Ectodermal cell (in vitro differentiated cells): ENCODE measurements at regions not wholly inside any gene's neighbourhood (a gene's known extent, or its start where the extent isn't known, plus 50 kb on each side); places are given as distances from the start of the nearest gene placed in this dataset.
"Not testable (repeated sequence)": the region's sequence is repeated elsewhere in the genome, so short reads cannot be mapped to it uniquely, and the experiment has no call there.

Experiments
- H3K27ac ChIP-seq: 2 replicates; pipeline ENCODE4 v1.7.0; 2013; ENCODE audit warnings: mild to moderate bottlenecking, low read depth, low read length; ENCODE audit not compliant: insufficient read depth, poor library complexity, severe bottlenecking
- H3K27me3 ChIP-seq: 2 replicates; pipeline ENCODE4 v1.7.0; 2013; ENCODE audit warnings: mild to moderate bottlenecking, low read length; ENCODE audit not compliant: insufficient read depth, control insufficient read depth, poor library complexity, severe bottlenecking
- H3K36me3 ChIP-seq: one replicate; pipeline ENCODE4 v1.7.0; 2013; ENCODE audit warnings: low read length; ENCODE audit not compliant: control insufficient read depth, insufficient read depth
- H3K4me1 ChIP-seq: one replicate; pipeline ENCODE4 v1.7.0; 2013; ENCODE audit warnings: low read length; ENCODE audit not compliant: control insufficient read depth, insufficient read depth
- H3K4me3 ChIP-seq: 2 replicates; pipeline ENCODE4 v1.7.0; 2013; ENCODE audit warnings: low read depth, low read length, control low read depth; ENCODE audit not compliant: insufficient read depth
- H3K9me3 ChIP-seq: 2 replicates; pipeline ENCODE4 v1.7.0; 2013; ENCODE audit warnings: mild to moderate bottlenecking, low read length, moderate library complexity; ENCODE audit not compliant: control insufficient read depth
- WGBS, 2 experiments: methylation state at CpG; one replicate each; pipeline ENCODE4 v1.1.7; 2013; ENCODE audit warnings: missing lambda C conversion rate in 2 of 2; 5-methylcytosine and 5-hydroxymethylcytosine counted together

- not testable (repeated sequence) for H3K27ac ChIP-seq, H3K4me3 ChIP-seq, H3K4me1 ChIP-seq, H3K27me3 ChIP-seq, H3K9me3 ChIP-seq, H3K36me3 ChIP-seq
- 100% methylated on average over 3 of the region's 4 CpGs; no CpG with 5 or more reads in 1 of the 2 experiments for WGBS, 2 experiments
Observed at GRCh38 chr21:27908816-27909215, 941.9 kb upstream of the ADAMTS5 start.

GRCh38 chr21:27902904-27903303 lies 936.0 kb upstream of the ADAMTS5 start:
- H3K27ac ChIP-seq, H3K4me1 ChIP-seq, H3K27me3 ChIP-seq, H3K36me3 ChIP-seq, H3K4me3 ChIP-seq, H3K9me3 ChIP-seq: not testable (repeated sequence)
- 90% methylated on average over 2 of the region's 2 CpGs; no CpG with 5 or more reads in 1 of the 2 experiments for WGBS, 2 experiments

- 100% methylated on average over 1 of the region's 3 CpGs for WGBS, 2 experiments
- H3K27ac ChIP-seq, H3K4me3 ChIP-seq, H3K4me1 ChIP-seq, H3K27me3 ChIP-seq, H3K36me3 ChIP-seq, H3K9me3 ChIP-seq: not testable (repeated sequence)
Observed at GRCh38 chr21:27893619-27894018, 926.7 kb upstream of the ADAMTS5 start.

- WGBS, 2 experiments = 96 to 100% methylated on average over 2 to 3 of the region's 4 CpGs
- H3K4me3 ChIP-seq, H3K36me3 ChIP-seq, H3K27me3 ChIP-seq, H3K27ac ChIP-seq, H3K9me3 ChIP-seq, H3K4me1 ChIP-seq: not testable (repeated sequence)
Observed at GRCh38 chr21:27891495-27891894, 924.6 kb upstream of the ADAMTS5 start.

GRCh38 chr21:27887808-27888455 lies 921.0 kb upstream of the ADAMTS5 start:
- WGBS, 2 experiments = 91% methylated on average over 1 of the region's 1 CpG; no CpG with 5 or more reads in 1 of the 2 experiments

GRCh38 chr21:27885296-27885711 lies 918.4 kb upstream of the ADAMTS5 start:
- no peak overlapping the region for H3K4me3 ChIP-seq
- no peaks in the 10 kb centered on the region for H3K4me1 ChIP-seq
- no peaks in the 10 kb centered on the region for H3K36me3 ChIP-seq
- H3K27ac ChIP-seq = no peak overlapping the region
- H3K27me3 ChIP-seq = no peaks in the 10 kb centered on the region
- 94 to 97% methylated on average over 31 of the region's 31 CpGs for WGBS, 2 experiments
- H3K9me3 ChIP-seq = no peaks in the 10 kb centered on the region

More at GRCh38 chr21:27887808-27888455, 921.0 kb upstream of the ADAMTS5 start:
- H3K4me3 ChIP-seq, H3K27me3 ChIP-seq, H3K9me3 ChIP-seq, H3K27ac ChIP-seq, H3K36me3 ChIP-seq, H3K4me1 ChIP-seq: not testable (repeated sequence)

- H3K27me3 ChIP-seq, H3K4me3 ChIP-seq, H3K27ac ChIP-seq, H3K36me3 ChIP-seq, H3K4me1 ChIP-seq, H3K9me3 ChIP-seq: not testable (repeated sequence)
- 86 to 95% methylated on average over 3 of the region's 3 CpGs for WGBS, 2 experiments
Observed at GRCh38 chr21:27881331-27881730, 914.4 kb upstream of the ADAMTS5 start.

GRCh38 chr21:27872411-27872810 lies 905.5 kb upstream of the ADAMTS5 start:
- not testable (repeated sequence) for H3K27me3 ChIP-seq, H3K4me3 ChIP-seq, H3K9me3 ChIP-seq, H3K36me3 ChIP-seq, H3K4me1 ChIP-seq, H3K27ac ChIP-seq
- 86 to 89% methylated on average over 2 of the region's 2 CpGs for WGBS, 2 experiments

- H3K4me3 ChIP-seq, H3K9me3 ChIP-seq, H3K4me1 ChIP-seq, H3K27me3 ChIP-seq, H3K27ac ChIP-seq, H3K36me3 ChIP-seq: not testable (repeated sequence)
Observed at GRCh38 chr21:27870755-27871154, 903.9 kb upstream of the ADAMTS5 start.

GRCh38 chr21:27860314-27860955 lies 893.5 kb upstream of the ADAMTS5 start:
- H3K27ac ChIP-seq, H3K9me3 ChIP-seq, H3K27me3 ChIP-seq, H3K4me1 ChIP-seq, H3K36me3 ChIP-seq, H3K4me3 ChIP-seq: not testable (repeated sequence)
- 88% methylated on average over 1 to 2 of the region's 3 CpGs for WGBS, 2 experiments
